Stimulated activated CD4-positive, alpha-beta T cell treated with anti-CD3 and anti-CD28 coated beads, Interleukin-15, amount 100 ng/mL, for 48 hours (primary cell): ENCODE measurements at regions not wholly inside any gene's neighbourhood (a gene's known extent, or its start where the extent isn't known, plus 50 kb on each side); places are given as distances from the start of the nearest gene placed in this dataset.

Source experiments
- DNase-seq, 2 donors: peaks; one replicate each; pipeline ENCODE4 v3.0.0-alpha.2; 2020; ENCODE audit warnings: low read depth in 2 of 2

DNA sequence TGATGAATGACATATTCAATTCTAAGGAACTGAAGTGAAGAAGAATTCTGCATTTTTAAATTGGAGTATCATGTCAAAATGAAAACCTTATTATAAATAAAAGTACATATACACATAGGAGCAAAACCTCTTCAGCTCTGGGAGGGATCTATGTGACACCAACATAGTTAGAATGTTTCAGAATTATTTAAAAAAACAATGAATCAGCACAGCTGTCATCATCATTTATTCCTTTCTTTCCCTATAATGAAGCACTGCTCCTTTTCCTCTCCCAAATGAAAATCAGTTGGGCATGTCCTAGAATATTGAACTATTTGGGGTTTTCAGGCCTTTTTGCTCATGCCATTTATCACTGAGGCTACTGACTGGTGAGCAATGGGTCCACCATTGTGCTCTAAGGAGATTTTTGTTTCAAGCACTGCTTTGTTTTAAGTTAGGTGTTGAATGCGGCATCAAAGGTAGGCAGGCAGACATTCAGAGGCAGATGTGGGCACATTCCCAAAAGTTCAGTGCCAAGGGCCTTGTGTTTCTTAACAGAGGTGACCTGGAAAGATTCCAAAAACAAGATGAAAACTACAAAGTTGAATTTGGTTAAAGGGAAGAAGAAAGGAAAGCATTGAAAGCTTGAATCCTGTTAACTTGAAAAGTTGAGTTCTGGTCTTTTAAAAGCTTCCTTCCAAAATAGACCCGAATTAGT lies 126.4 kb upstream of the ADAMTSL1 start:
- DNase-seq: no peak

DNA sequence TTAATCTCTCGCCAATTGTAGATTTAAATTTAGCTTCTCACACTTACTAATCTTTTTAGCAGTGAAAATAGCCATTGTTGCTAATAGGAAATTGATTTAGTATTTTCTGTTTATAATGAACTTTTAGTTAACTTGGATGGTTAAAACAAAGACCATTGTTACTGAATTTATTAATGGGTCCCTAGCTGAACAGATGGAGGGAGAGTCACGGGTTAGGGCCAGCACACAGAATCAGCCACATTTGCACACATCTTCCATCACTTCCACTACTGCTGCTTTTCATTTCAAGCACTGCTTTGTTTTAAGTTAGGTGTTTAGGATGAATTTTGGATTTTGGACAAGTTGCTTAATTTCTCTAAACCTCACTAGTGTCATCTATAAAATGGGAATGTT lies 125.9 kb upstream of the ADAMTSL1 start:
- no peak for DNase-seq

- no peak for DNase-seq
Measured at GRCh38 chr9:18349530-18349929, 124.4 kb upstream of the ADAMTSL1 start.

- DNase-seq: no peak
Measured at GRCh38 chr9:18350036-18350435, 123.9 kb upstream of the ADAMTSL1 start.

GRCh38 chr9:18350995-18351595 lies 122.9 kb upstream of the ADAMTSL1 start:
- no peak for DNase-seq

DNA sequence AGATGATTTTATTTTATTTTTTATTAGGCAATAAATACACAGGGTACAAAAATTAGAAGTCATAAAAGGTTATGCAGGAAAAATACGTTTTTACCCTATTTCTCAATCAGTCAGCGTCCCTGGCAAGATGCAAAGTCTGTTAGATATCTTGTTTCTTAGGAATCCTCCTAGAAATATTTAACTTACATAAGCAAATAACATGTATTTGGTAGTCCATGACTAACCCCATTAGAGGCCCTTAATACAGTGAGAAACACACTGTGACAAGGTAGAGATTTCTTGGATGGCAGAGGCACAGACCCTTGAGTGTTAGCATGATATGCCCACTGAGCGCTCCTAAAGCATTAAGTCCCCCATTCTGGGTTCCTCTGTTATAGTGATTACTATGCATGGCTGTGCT lies 121.2 kb upstream of the ADAMTSL1 start:
- no peak for DNase-seq

DNA sequence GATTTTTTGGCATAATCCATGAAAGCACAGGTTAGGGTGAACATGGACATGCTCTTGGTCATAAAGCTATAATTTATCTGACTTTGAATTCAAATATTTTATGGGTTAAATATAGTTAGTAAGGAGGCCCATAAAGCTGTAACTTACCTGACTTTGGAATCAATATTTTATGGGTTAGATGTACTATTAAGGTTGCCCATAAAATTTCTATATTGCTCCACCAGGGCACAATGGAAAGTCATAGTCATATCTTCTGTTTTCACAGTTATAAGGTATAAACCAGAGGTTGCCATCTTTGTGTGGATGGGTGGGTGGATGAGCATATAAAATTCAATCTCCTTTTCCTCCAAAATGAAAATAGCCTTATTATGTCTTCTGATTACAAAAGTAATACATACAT lies 120.5 kb upstream of the ADAMTSL1 start:
- no peak for DNase-seq

DNA sequence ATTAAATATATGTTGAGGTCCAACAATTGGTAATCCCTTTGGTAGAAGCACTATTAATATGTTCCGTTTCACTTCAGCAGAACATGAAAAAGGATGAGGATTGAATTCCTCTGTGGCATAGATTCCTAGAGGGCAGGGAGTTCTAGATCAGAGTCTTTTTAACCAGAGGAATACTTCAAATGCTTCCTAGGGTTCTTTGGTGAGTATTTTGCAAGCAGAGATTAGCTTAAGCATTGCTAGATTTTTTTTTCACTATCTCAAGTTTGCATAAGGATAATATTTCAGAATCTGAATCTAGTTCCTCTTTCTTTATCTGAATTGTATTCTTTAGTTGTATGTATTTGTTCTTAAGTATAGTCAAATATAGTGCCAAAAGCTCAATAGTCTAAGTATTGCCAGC lies 116.6 kb upstream of the ADAMTSL1 start:
- DNase-seq: no peak

- no peak for DNase-seq
Measured at GRCh38 chr9:18358325-18358724, 115.6 kb upstream of the ADAMTSL1 start.

DNA sequence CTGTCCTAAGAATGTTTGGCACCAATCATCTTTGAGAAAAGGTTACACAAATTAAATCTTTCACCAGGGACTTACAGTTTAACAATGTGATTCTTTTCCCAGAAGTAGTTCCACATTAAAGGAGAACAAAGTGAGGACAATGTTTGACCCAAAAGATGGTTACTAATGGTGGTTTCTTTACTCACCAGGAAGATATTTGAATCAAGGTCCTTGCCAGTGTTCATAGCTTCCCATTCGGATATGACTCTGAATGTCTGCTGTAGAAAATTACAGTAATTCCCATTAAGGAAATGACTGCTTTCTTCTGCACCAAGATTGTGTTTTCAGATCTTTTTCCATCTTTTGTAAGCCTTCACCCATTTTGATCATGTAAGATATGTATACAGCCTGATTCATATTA lies 114.6 kb upstream of the ADAMTSL1 start:
- DNase-seq: no peak

- DNase-seq: no peak
Measured at GRCh38 chr9:18360005-18360404, 113.9 kb upstream of the ADAMTSL1 start.

GRCh38 chr9:18361646-18362045 lies 112.3 kb upstream of the ADAMTSL1 start:
- no peak for DNase-seq

GRCh38 chr9:18362166-18362565 lies 111.8 kb upstream of the ADAMTSL1 start:
- DNase-seq: no peak

DNA sequence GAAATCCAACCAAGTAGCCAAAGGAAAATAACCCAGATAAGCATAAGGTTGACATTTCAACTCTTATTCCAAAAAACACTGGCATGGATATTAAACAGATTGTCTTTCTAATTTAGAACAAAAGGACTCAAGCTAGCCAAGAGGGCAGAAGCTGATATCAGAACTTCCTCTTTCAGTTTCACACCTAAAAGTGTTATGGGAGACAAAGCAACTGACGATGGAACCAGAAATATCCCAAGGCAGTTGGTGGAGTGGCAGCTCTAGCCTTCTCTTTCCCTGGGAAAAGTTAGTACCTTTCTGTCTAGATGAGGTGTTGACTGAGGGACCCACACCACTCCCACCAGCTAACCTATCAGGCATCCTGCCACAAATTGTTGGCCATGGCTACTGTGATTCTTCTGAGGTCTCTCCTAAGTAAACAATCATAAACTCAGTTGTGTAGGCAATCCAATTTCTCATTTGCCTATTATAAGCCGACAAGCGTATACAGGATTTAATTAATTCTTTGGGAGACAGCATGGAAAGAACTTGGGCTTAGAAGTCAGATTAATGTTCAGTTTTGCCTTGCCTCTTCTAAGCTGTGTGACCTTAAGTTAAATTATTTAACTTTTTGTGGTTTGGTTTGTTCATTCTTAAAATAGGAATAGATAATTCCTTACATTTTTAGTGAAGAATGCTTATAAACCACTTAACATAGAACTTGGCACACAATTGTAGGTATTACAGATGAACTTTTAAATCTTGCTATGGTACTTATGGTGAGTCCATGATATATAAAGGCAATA lies 110.9 kb upstream of the ADAMTSL1 start:
- DNase-seq: no peak

DNA sequence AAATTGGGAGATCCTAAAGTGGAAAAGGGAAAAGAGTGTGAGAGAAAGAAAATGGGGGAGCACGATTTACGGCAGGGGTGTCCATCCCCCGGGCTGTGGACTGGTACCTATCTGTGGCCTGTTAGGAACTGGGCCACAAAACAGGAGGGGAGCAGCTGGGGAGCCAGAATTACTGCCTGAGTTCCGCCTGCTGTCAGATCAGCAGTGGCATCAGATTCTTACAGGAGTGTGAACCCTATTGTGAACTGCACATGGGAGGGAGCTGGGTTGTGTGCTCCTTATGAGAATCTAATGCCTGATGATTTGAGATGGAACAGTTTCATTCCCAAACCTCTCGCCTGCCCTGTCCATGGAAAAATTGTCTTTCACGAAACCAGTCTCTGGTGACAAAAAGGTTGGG lies 108.3 kb upstream of the ADAMTSL1 start:
- no peak for DNase-seq

DNA sequence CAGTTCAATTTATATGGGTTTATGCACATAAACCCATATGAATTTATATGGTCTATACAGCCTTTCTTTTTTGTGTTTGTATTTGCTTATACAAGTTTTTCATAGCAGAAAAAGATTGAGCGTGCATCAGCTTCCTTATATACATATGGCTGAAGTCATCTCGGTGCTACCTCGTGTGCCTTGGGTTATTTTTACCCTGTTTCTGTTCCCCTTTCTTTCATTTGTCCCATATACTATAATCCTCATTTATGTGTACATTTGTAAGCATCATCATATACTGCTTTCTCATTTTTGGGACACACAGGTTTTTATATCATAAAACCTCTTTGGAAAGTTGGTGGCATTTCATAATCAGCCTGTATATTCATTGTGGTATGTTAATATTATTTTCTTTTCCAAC lies 107.8 kb upstream of the ADAMTSL1 start:
- no peak for DNase-seq

DNA sequence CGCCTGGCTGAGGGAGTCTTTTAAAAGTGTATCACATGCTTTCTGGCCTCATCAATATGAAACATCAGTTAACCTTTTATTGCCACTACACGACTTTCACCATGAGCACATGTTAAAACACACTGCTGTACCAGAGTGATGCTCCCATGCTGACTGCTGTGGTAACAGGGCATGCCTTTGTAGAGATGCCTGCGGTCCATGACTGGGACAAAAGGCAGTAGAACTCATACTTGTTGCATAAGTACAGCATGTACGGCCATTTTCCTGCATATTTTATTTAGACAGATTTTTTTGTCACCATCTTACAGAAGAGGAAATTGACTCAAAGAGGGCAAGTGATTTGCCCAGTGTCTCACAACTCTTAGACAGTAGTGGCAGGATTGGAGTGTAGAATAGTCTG lies 105.7 kb upstream of the ADAMTSL1 start:
- no peak for DNase-seq

GRCh38 chr9:18371141-18371540 lies 102.8 kb upstream of the ADAMTSL1 start:
- DNase-seq: no peak

DNA sequence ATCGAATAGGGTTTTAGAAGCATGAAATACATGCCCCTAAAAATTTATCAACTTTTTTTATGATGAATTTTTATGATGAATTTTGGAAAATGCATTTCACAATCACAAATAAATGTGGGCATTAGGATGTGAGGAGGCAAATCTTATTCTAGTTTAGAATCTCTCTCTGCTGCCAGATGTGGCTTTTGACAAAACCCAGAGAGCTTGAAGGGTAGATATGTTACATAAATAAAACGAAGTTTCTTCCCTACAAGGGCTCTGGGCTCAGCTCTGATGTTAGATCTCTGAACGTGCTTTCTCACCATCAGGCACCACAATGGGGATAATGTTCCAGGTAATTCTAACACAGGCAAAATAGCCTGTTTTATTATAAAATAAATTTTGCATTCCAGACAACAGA lies 102.3 kb upstream of the ADAMTSL1 start:
- no peak for DNase-seq

GRCh38 chr9:18379073-18379811 lies 94.7 kb upstream of the ADAMTSL1 start:
- no peak for DNase-seq

GRCh38 chr9:18382243-18382642 lies 91.7 kb upstream of the ADAMTSL1 start:
- DNase-seq: no peak

DNA sequence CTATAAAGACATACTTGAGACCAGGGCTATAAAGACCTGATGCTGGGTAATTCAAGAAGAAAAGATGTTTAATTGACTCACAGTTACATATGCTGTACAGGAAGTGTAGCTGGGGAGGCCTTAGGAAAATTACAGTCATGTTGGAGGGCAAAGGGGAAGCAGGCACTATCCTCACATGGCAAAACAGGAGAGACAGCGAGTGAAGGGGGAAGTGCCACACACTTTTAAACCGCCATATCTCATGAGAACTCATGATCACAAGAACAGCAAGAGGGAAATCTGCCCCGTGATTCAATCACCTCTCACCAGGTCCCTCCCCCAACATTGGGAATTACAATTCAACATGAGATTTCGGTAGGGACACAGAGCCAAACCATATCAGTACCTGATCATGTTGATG lies 89.9 kb upstream of the ADAMTSL1 start:
- no peak for DNase-seq
